GM23338 (cell line): ENCODE measurements at regions not wholly inside any gene's neighbourhood (a gene's known extent, or its start where the extent isn't known, plus 50 kb on each side); places are given as distances from the start of the nearest gene placed in this dataset.

Experiments used
- CREB1 ChIP-seq: fragments of 250-450 bp; sonication (Bioruptor Pico); IDR thresholded peaks from 2 replicates; pipeline ENCODE4 v1.5.0; 2020; ENCODE audit warnings: low read depth, mild to moderate bottlenecking, moderate library complexity
- CTCF ChIP-seq, 2 experiments: fragments of 200-600 bp in 1 of 2; sonication (generic) in 1 of 2; conservative IDR thresholded peaks; 2 replicates each; pipeline versions ENCODE4 v1.5.1 to v1.6.1; 2016 to 2017; ENCODE audit warnings: antibody characterized with exemption in 2 of 2, low read depth in 2 of 2, mild to moderate bottlenecking in 2 of 2, moderate library complexity in 1 of 2
- EZH2 ChIP-seq: fragments of 200-600 bp; sonication (generic); IDR thresholded peaks from one replicate; pipeline ENCODE4 v1.8.0; 2017; ENCODE audit warnings: antibody characterized with exemption, mild to moderate bottlenecking, low read depth; ENCODE audit not compliant: unreplicated experiment
- EZH2phosphoT487 ChIP-seq: fragments of 200-600 bp; sonication (generic); IDR thresholded peaks from one replicate; pipeline ENCODE4 v1.8.1; 2018; ENCODE audit warnings: antibody characterized with exemption; ENCODE audit not compliant: unreplicated experiment
- JUNB ChIP-seq: IDR thresholded peaks from one replicate; pipeline ENCODE4 v1.6.1; 2016; ENCODE audit warnings: antibody characterized with exemption; ENCODE audit not compliant: unreplicated experiment
- NANOG ChIP-seq: IDR thresholded peaks from 2 replicates; pipeline ENCODE4 v1.6.1; 2016; ENCODE audit warnings: antibody characterized with exemption, borderline replicate concordance
- POLR2AphosphoS5 ChIP-seq: IDR thresholded peaks from 2 replicates; pipeline ENCODE4 v1.6.1; 2016; ENCODE audit warnings: antibody characterized with exemption, low read depth
- REST ChIP-seq: IDR thresholded peaks from one replicate; pipeline ENCODE4 v1.6.1; 2018; ENCODE audit warnings: antibody characterized with exemption; ENCODE audit not compliant: unreplicated experiment
- STAT1 ChIP-seq: IDR thresholded peaks from one replicate; pipeline ENCODE4 v1.6.1; 2016; ENCODE audit warnings: antibody characterized with exemption; ENCODE audit not compliant: unreplicated experiment
- ZNF114 ChIP-seq: fragments of 250-450 bp; sonication (Bioruptor Pico); IDR thresholded peaks from 2 replicates; pipeline ENCODE4 v1.5.0; 2020; ENCODE audit warnings: mild to moderate bottlenecking, moderate library complexity
- ZNF331 ChIP-seq: fragments of 250-450 bp; sonication (Bioruptor Pico); IDR thresholded peaks from 2 replicates; pipeline ENCODE4 v1.5.0; 2020; ENCODE audit warnings: low read depth, mild to moderate bottlenecking, moderate library complexity
- TF ChIP-seq, protein P1 (sequence below): fragments of 250-450 bp; sonication (Bioruptor Pico); IDR thresholded peaks from 2 replicates; pipeline ENCODE4 v1.5.0; 2020; ENCODE audit warnings: mild to moderate bottlenecking, moderate library complexity
- TF ChIP-seq, protein P2 (sequence below): IDR thresholded peaks from 2 replicates; pipeline ENCODE4 v1.6.1; 2016; ENCODE audit warnings: antibody characterized with exemption

DNA sequence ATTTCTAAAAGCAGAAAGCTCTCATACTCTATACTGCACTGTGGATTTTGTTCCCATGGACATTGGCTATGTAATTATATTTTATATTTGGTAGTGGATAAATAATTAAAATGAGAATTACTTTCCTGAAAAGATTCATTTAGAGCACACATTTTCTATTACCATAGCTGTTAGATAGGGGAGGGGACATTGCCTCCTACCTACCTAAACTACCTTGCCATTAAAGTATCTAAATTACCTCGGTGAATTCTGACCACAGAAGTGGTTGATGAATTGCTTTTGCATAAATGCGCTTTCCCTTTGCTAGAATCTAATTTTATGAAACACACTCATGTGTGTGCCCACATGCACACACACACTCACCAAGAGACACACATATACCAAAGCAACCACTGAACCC lies 329.1 kb downstream of the MTX2 start:
- no peak for TF ChIP-seq EZH2
- no peak for TF ChIP-seq JUNB
- TF ChIP-seq CTCF (conservative IDR thresholded peaks at IDR 0.05; ENCODE audit: low read depth in 2 of 2), result no peak
- TF ChIP-seq EZH2phosphoT487, result no peak
- no peak for TF ChIP-seq NANOG
- TF ChIP-seq REST, result no peak
- no peak for TF ChIP-seq ZNF331
- TF ChIP-seq, protein P1, sequence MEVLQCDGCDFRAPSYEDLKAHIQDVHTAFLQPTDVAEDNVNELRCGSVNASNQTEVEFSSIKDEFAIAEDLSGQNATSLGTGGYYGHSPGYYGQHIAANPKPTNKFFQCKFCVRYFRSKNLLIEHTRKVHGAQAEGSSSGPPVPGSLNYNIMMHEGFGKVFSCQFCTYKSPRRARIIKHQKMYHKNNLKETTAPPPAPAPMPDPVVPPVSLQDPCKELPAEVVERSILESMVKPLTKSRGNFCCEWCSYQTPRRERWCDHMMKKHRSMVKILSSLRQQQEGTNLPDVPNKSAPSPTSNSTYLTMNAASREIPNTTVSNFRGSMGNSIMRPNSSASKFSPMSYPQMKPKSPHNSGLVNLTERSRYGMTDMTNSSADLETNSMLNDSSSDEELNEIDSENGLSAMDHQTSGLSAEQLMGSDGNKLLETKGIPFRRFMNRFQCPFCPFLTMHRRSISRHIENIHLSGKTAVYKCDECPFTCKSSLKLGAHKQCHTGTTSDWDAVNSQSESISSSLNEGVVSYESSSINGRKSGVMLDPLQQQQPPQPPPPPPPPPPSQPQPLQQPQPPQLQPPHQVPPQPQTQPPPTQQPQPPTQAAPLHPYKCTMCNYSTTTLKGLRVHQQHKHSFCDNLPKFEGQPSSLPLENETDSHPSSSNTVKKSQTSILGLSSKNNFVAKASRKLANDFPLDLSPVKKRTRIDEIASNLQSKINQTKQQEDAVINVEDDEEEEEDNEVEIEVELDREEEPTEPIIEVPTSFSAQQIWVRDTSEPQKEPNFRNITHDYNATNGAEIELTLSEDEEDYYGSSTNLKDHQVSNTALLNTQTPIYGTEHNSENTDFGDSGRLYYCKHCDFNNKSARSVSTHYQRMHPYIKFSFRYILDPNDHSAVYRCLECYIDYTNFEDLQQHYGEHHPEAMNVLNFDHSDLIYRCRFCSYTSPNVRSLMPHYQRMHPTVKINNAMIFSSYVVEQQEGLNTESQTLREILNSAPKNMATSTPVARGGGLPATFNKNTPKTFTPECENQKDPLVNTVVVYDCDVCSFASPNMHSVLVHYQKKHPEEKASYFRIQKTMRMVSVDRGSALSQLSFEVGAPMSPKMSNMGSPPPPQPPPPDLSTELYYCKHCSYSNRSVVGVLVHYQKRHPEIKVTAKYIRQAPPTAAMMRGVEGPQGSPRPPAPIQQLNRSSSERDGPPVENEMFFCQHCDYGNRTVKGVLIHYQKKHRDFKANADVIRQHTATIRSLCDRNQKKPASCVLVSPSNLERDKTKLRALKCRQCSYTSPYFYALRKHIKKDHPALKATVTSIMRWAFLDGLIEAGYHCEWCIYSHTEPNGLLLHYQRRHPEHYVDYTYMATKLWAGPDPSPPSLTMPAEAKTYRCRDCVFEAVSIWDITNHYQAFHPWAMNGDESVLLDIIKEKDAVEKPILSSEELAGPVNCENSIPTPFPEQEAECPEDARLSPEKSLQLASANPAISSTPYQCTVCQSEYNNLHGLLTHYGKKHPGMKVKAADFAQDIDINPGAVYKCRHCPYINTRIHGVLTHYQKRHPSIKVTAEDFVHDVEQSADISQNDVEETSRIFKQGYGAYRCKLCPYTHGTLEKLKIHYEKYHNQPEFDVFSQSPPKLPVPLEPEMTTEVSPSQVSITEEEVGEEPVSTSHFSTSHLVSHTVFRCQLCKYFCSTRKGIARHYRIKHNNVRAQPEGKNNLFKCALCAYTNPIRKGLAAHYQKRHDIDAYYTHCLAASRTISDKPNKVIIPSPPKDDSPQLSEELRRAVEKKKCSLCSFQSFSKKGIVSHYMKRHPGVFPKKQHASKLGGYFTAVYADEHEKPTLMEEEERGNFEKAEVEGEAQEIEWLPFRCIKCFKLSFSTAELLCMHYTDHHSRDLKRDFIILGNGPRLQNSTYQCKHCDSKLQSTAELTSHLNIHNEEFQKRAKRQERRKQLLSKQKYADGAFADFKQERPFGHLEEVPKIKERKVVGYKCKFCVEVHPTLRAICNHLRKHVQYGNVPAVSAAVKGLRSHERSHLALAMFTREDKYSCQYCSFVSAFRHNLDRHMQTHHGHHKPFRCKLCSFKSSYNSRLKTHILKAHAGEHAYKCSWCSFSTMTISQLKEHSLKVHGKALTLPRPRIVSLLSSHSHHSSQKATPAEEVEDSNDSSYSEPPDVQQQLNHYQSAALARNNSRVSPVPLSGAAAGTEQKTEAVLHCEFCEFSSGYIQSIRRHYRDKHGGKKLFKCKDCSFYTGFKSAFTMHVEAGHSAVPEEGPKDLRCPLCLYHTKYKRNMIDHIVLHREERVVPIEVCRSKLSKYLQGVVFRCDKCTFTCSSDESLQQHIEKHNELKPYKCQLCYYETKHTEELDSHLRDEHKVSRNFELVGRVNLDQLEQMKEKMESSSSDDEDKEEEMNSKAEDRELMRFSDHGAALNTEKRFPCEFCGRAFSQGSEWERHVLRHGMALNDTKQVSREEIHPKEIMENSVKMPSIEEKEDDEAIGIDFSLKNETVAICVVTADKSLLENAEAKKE (CRISPR knock-in tag), result no peak
- no peak for TF ChIP-seq POLR2AphosphoS5
- TF ChIP-seq, protein P2, sequence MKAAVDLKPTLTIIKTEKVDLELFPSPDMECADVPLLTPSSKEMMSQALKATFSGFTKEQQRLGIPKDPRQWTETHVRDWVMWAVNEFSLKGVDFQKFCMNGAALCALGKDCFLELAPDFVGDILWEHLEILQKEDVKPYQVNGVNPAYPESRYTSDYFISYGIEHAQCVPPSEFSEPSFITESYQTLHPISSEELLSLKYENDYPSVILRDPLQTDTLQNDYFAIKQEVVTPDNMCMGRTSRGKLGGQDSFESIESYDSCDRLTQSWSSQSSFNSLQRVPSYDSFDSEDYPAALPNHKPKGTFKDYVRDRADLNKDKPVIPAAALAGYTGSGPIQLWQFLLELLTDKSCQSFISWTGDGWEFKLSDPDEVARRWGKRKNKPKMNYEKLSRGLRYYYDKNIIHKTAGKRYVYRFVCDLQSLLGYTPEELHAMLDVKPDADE, result no peak
- TF ChIP-seq CREB1, result no peak
- TF ChIP-seq STAT1, result no peak
- TF ChIP-seq ZNF114 (CRISPR knock-in tag), result no peak
